Limb (tissue), 2 donors: ENCODE measurements at regions not wholly inside any gene's neighbourhood (a gene's known extent, or its start where the extent isn't known, plus 50 kb on each side); places are given as distances from the start of the nearest gene placed in this dataset.

Experiments
- DNase-seq, 2 donors: peaks; one replicate each; pipeline ENCODE4 v3.0.0-alpha.2; 2016; ENCODE audit errors: extremely low spot score in 2 of 2

- no peak for DNase-seq
Observed at GRCh38 chr3:86333636-86334035, 657.3 kb downstream of the VGLL3 start.

- DNase-seq: no peak
Observed at GRCh38 chr3:86303935-86304334, 687.0 kb downstream of the VGLL3 start.

- DNase-seq: no peak
Observed at GRCh38 chr3:86282106-86282787, 708.7 kb downstream of the VGLL3 start.

GRCh38 chr3:86269364-86270155 is 721.4 kb downstream of the VGLL3 start:
- DNase-seq: no peak

- no peak for DNase-seq
Observed at GRCh38 chr3:86257955-86258641, 732.9 kb downstream of the VGLL3 start.

GRCh38 chr3:86254480-86254879 is 736.5 kb downstream of the VGLL3 start:
- no peak for DNase-seq

GRCh38 chr3:86251781-86252180 is 739.2 kb downstream of the VGLL3 start:
- DNase-seq: no peak

GRCh38 chr3:86249833-86250232 is 741.1 kb downstream of the VGLL3 start:
- no peak for DNase-seq

- DNase-seq: peak in 1 of 2 donors; percentile 27
Observed at GRCh38 chr3:86245360-86245759, 745.6 kb downstream of the VGLL3 start.

GRCh38 chr3:86244905-86245304 is 746.0 kb downstream of the VGLL3 start:
- DNase-seq: no peak

GRCh38 chr3:86239946-86240345 is 751.0 kb downstream of the VGLL3 start:
- DNase-seq: no peak

- no peak for DNase-seq
Observed at GRCh38 chr3:86234506-86235254, 756.3 kb downstream of the VGLL3 start.

GRCh38 chr3:86230762-86231161 is 760.2 kb downstream of the VGLL3 start:
- no peak for DNase-seq

- DNase-seq: no peak
Observed at GRCh38 chr3:86229775-86230094, 761.2 kb downstream of the VGLL3 start.

- no peak for DNase-seq
Observed at GRCh38 chr3:86229086-86229774, 761.7 kb downstream of the VGLL3 start.

- DNase-seq: no peak
Observed at GRCh38 chr3:86228101-86228500, 762.8 kb downstream of the VGLL3 start.

GRCh38 chr3:86225461-86225860 is 765.5 kb downstream of the VGLL3 start:
- no peak for DNase-seq

- DNase-seq: no peak
Observed at GRCh38 chr3:86221601-86222000, 769.3 kb downstream of the VGLL3 start.

- no peak for DNase-seq
Observed at GRCh38 chr3:86208772-86209171, 782.2 kb downstream of the VGLL3 start.

GRCh38 chr3:86182606-86183005 is 808.3 kb downstream of the VGLL3 start:
- no peak for DNase-seq

GRCh38 chr3:86180696-86181095 is 810.3 kb downstream of the VGLL3 start:
- no peak for DNase-seq
